IMR-90 (cell line): ENCODE measurements at regions not wholly inside any gene's neighbourhood (a gene's known extent, or its start where the extent isn't known, plus 50 kb on each side); places are given as distances from the start of the nearest gene placed in this dataset.

ENCODE experiments used
- ATAC-seq: fragments of 200-7000 bp; cut with Tn5 transposase; 2 replicates; pipeline ENCODE4 v1.9.1; 2020; ENCODE audit warnings: low read depth, mild to moderate bottlenecking, moderate library complexity
- BruUV-seq: library from RNA; stranded (reverse); fragments of 400-500 nt; replicated peaks from 2 replicates; lab custom pipeline; 2021; lab: Mats Ljungman, UMichigan
- CTCF ChIA-PET: fragments of 300-600 bp; formaldehyde crosslinking; extraction: SDS; loops from one replicate; lab custom pipeline; 2021; ENCODE audit warnings: antibody characterized with exemption; lab: Yijun Ruan, JAX
- POLR2A ChIA-PET: fragments of 300-600 bp; sonication (Branson Sonifier 250); formaldehyde crosslinking; loops from one replicate; lab custom pipeline; 2022; ENCODE audit warnings: antibody characterized with exemption; ENCODE audit not compliant: unreplicated experiment; lab: Charles Lee
- DNase-seq: peaks from one replicate; pipeline ENCODE4 v3.0.0; 2013
- H2AFZ ChIP-seq: replicated peaks from 2 replicates; pipeline ENCODE3; 2013; ENCODE audit warnings: low read length, mild to moderate bottlenecking; ENCODE audit not compliant: poor library complexity
- H2AK5ac ChIP-seq: 2 replicates; pipeline ENCODE4 v1.6.1; 2013; ENCODE audit warnings: low read depth, low read length, inconsistent platforms
- H2AK9ac ChIP-seq: replicated peaks from 2 replicates; pipeline ENCODE3; 2013; ENCODE audit warnings: mild to moderate bottlenecking, low read depth, low read length, moderate library complexity; ENCODE audit not compliant: poor library complexity
- H2BK120ac ChIP-seq: 2 replicates; pipeline ENCODE4 v1.6.1; 2013; ENCODE audit warnings: low read depth, low read length, inconsistent platforms
- H2BK15ac ChIP-seq: 3 replicates; pipeline ENCODE4 v1.6.1; 2013; ENCODE audit warnings: low read depth, low read length, inconsistent platforms
- H2BK20ac ChIP-seq: 2 replicates; pipeline ENCODE4 v1.6.1; 2013; ENCODE audit warnings: low read depth, mild to moderate bottlenecking, inconsistent platforms, low read length, moderate library complexity
- H2BK5ac ChIP-seq: 2 replicates; pipeline ENCODE4 v1.6.1; 2013; ENCODE audit warnings: mild to moderate bottlenecking, low read depth, low read length, inconsistent platforms; ENCODE audit not compliant: poor library complexity, severe bottlenecking
- H3K14ac ChIP-seq: replicated peaks from 2 replicates; pipeline ENCODE4 v1.6.1; 2013; ENCODE audit warnings: low read depth, low read length, inconsistent platforms
- H3K18ac ChIP-seq: 2 replicates; pipeline ENCODE4 v1.6.1; 2013; ENCODE audit warnings: low read depth, low read length, control low read depth
- H3K23ac ChIP-seq: 2 replicates; pipeline ENCODE4 v1.6.1; 2013; ENCODE audit warnings: low read depth, low read length, inconsistent platforms
- H3K27ac ChIP-seq: 2 replicates; pipeline ENCODE4 v1.5.1; 2013; ENCODE audit warnings: mild to moderate bottlenecking, control low read depth, low read length; ENCODE audit not compliant: insufficient read depth
- H3K27me3 ChIP-seq: 2 replicates; pipeline ENCODE4 v1.6.1; 2013; ENCODE audit warnings: low read length; ENCODE audit not compliant: control insufficient read depth, insufficient read depth
- H3K36me3 ChIP-seq: 2 replicates; pipeline ENCODE4 v1.6.1; 2013; ENCODE audit warnings: low read length, mixed read lengths; ENCODE audit not compliant: control insufficient read depth, insufficient read depth
- H3K4ac ChIP-seq: 2 replicates; pipeline ENCODE4 v1.6.1; 2013; ENCODE audit warnings: low read depth, low read length, inconsistent platforms
- H3K4me1 ChIP-seq: 2 replicates; pipeline ENCODE4 v1.6.1; 2013; ENCODE audit warnings: low read length, mixed read lengths; ENCODE audit not compliant: control insufficient read depth, insufficient read depth
- H3K4me2 ChIP-seq: 2 replicates; pipeline ENCODE4 v1.6.1; 2013; ENCODE audit warnings: low read depth, mild to moderate bottlenecking, control low read depth, low read length, moderate library complexity
- H3K4me3 ChIP-seq: 2 replicates; pipeline ENCODE4 v1.5.1; 2013; ENCODE audit warnings: low read depth, mild to moderate bottlenecking, control low read depth, low read length, moderate library complexity; ENCODE audit not compliant: insufficient read depth
- H3K56ac ChIP-seq: 2 replicates; pipeline ENCODE4 v1.6.1; 2013; ENCODE audit warnings: low read length, inconsistent platforms; ENCODE audit not compliant: insufficient read depth; ENCODE audit errors: extremely low read depth
- H3K79me1 ChIP-seq, 2 experiments: 2 replicates each; pipeline ENCODE4 v1.6.1; 2013; ENCODE audit warnings: low read length in 2 of 2, inconsistent platforms in 1 of 2, low read depth in 1 of 2
- H3K9ac ChIP-seq: 2 replicates; pipeline ENCODE4 v1.6.1; 2013; ENCODE audit warnings: low read depth, low read length, control low read depth
- H3K9me1 ChIP-seq: 2 replicates; pipeline ENCODE4 v1.6.1; 2013; ENCODE audit warnings: low read length, inconsistent platforms; ENCODE audit not compliant: insufficient read depth
- H3K9me3 ChIP-seq: 2 replicates; pipeline ENCODE4 v1.6.1; 2013; ENCODE audit warnings: low read length; ENCODE audit not compliant: control insufficient read depth, insufficient read depth
- H4K20me1 ChIP-seq: 2 replicates; pipeline ENCODE4 v1.6.1; 2013; ENCODE audit warnings: low read length, inconsistent platforms; ENCODE audit not compliant: insufficient read depth
- H4K5ac ChIP-seq: 2 replicates; pipeline ENCODE4 v1.6.1; 2013; ENCODE audit warnings: mild to moderate bottlenecking, low read depth, low read length, control low read depth
- H4K8ac ChIP-seq, 2 experiments: 2 replicates each; pipeline ENCODE4 v1.6.1; 2013; ENCODE audit warnings: low read depth in 2 of 2, low read length in 2 of 2, control low read depth in 1 of 2, inconsistent platforms in 1 of 2
- H4K91ac ChIP-seq: 2 replicates; pipeline ENCODE4 v1.6.1; 2013; ENCODE audit warnings: low read depth, low read length, inconsistent platforms; ENCODE audit not compliant: insufficient read depth
- BHLHE40 ChIP-seq: fragments of 150-350 bp; IDR thresholded peaks from 2 replicates; pipeline ENCODE4 v1.6.1; 2016; ENCODE audit warnings: mild to moderate bottlenecking, low read depth, low read length
- CEBPB ChIP-seq: IDR thresholded peaks from 2 replicates; pipeline ENCODE4 v1.6.1; 2012; ENCODE audit warnings: low read depth, low read length, improper control_type of control experiment
- CHD1 ChIP-seq: IDR thresholded peaks from 2 replicates; pipeline ENCODE4 v1.6.1; 2012; ENCODE audit warnings: low read depth, low read length, improper control_type of control experiment
- FOS ChIP-seq: fragments of 150-350 bp; IDR thresholded peaks from 2 replicates; pipeline ENCODE4 v1.6.1; 2016; ENCODE audit warnings: low read depth, low read length
- MAFK ChIP-seq: IDR thresholded peaks from 2 replicates; pipeline ENCODE4 v1.6.1; 2012; ENCODE audit warnings: low read depth, low read length, improper control_type of control experiment
- MAZ ChIP-seq: IDR thresholded peaks from 2 replicates; pipeline ENCODE4 v1.6.1; 2012; ENCODE audit warnings: low read depth, mild to moderate bottlenecking, low read length, improper control_type of control experiment, moderate library complexity, borderline replicate concordance
- MXI1 ChIP-seq: IDR thresholded peaks from 2 replicates; pipeline ENCODE4 v1.6.1; 2012; ENCODE audit warnings: low read depth, mild to moderate bottlenecking, low read length, moderate library complexity, borderline replicate concordance
- NFE2L2 ChIP-seq: fragments of 150-350 bp; IDR thresholded peaks from 2 replicates; pipeline ENCODE4 v1.6.1; 2016; ENCODE audit warnings: low read depth, mild to moderate bottlenecking, low read length
- POLR2A ChIP-seq: IDR thresholded peaks from 2 replicates; pipeline ENCODE4 v1.6.1; 2012; ENCODE audit warnings: mild to moderate bottlenecking, low read depth, low read length
- RAD21 ChIP-seq: IDR thresholded peaks from 2 replicates; pipeline ENCODE4 v1.6.1; 2012; ENCODE audit warnings: low read length, improper control_type of control experiment
- RCOR1 ChIP-seq: IDR thresholded peaks from 2 replicates; pipeline ENCODE4 v1.6.1; 2012; ENCODE audit warnings: mild to moderate bottlenecking, low read length, improper control_type of control experiment; ENCODE audit not compliant: insufficient replicate concordance
- RFX5 ChIP-seq: IDR thresholded peaks from 2 replicates; pipeline ENCODE4 v1.8.0; 2012; ENCODE audit warnings: low read depth, mild to moderate bottlenecking, low read length, moderate library complexity
- SMC3 ChIP-seq: fragments of 150-350 bp; IDR thresholded peaks from 2 replicates; pipeline ENCODE4 v1.6.1; 2016; ENCODE audit warnings: low read depth, mild to moderate bottlenecking, antibody characterized with exemption, low read length, moderate library complexity
- WGBS, 2 experiments: methylation state at CpG; one replicate each; pipeline versions ENCODE4 v1.1.5 to v1.1.7; 2013; ENCODE audit warnings: missing lambda C conversion rate in 2 of 2; ENCODE audit not compliant: insufficient read length in 1 of 2; ENCODE audit errors: extremely low coverage in 2 of 2; 5-methylcytosine and 5-hydroxymethylcytosine counted together
- dilution Hi-C: fragments of 300-500 bp; cut with HindIII; formaldehyde crosslinking; loops from one replicate; pipeline ENCODE4 v1.14.3; 2018; ENCODE audit warnings: low sequenced_read_pairs; ENCODE audit not compliant: unreplicated experiment
- in situ Hi-C: fragments of 300-500 bp; cut with MboI; formaldehyde crosslinking; loops from 3 replicates; pipeline ENCODE4 v1.14.3; 2019; ENCODE audit warnings: low sequenced_read_pairs, inconsistent platforms, mixed read lengths
- intact Hi-C: fragments of 100-400 bp; cut with micrococcal nuclease; formaldehyde crosslinking; loops from 2 replicates; pipeline ENCODE4 v1.10.0; 2022
- TF ChIP-seq, protein P1 (sequence below): fragments of 150-350 bp; IDR thresholded peaks from 2 replicates; pipeline ENCODE4 v1.6.1; 2016; ENCODE audit warnings: low read depth, mild to moderate bottlenecking, low read length, moderate library complexity, borderline replicate concordance
- TF ChIP-seq, protein P2 (sequence below): fragments of 150-350 bp; IDR thresholded peaks from 2 replicates; pipeline ENCODE4 v1.6.1; 2017; ENCODE audit warnings: mild to moderate bottlenecking, antibody characterized with exemption, low read length, low read depth

DNA sequence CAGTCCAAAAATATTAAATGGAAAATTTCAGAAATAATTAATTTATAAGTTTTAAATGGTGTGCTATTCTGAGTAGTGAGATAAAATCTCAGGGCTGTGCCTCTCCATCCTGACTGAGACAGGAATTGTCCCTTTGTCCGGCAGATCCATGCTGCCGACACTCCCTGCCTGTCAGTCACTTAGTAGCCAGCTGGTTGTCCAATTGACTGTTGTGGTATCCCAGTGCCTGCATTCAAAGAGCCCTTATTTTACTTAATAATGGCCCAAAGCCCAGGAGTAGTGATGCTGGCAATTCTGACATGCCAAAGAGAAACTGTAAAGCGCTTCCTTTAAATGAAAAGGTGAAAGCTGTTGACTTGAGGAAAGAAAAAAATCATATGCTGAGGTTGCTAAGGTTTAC is 157.5 kb downstream of the ENC1 start:
- Histone ChIP-seq H3K9ac (no peak overlapping the region), H3K79me1 (no peaks in the 10 kb centered on the region), H3K56ac (no peak overlapping the region), H3K27me3 (peaks cover 3% of the 10 kb centered on the region), H4K20me1 (no peaks in the 10 kb centered on the region), H3K9me3 (no peaks in the 10 kb centered on the region), H3K4me1 (no peaks in the 10 kb centered on the region), H2BK5ac (no peak overlapping the region), H3K4me2 (no peak overlapping the region), H3K4me3 (no peak overlapping the region), H4K8ac (no peak overlapping the region), H3K4ac (no peak overlapping the region), H3K23ac (no peak overlapping the region), H2BK120ac (no peak overlapping the region), H4K5ac (no peak overlapping the region), H2AK5ac (no peak overlapping the region), H3K27ac (no peak overlapping the region), H2AK9ac (no peak overlapping the region), H2BK20ac (no peak overlapping the region), H2BK15ac (no peak overlapping the region), H3K14ac (no peak overlapping the region; the same call in 1 of the 2 replicates), H3K36me3 (no peaks in the 10 kb centered on the region), H2AFZ (no peak overlapping the region), H3K18ac (no peak overlapping the region), H3K9me1 (no peaks in the 10 kb centered on the region), H4K91ac (no peak overlapping the region)
- TF ChIP-seq RFX5 (no peak), BHLHE40 (no peak), RAD21 (no peak), CHD1 (no peak), MXI1 (no peak), FOS (no peak), POLR2A (no peak), MAFK (no peak), MAZ (no peak), RCOR1 (no peak), NFE2L2 (no peak), CEBPB (no peak), SMC3 (no peak)
- TF ChIP-seq, protein P1, sequence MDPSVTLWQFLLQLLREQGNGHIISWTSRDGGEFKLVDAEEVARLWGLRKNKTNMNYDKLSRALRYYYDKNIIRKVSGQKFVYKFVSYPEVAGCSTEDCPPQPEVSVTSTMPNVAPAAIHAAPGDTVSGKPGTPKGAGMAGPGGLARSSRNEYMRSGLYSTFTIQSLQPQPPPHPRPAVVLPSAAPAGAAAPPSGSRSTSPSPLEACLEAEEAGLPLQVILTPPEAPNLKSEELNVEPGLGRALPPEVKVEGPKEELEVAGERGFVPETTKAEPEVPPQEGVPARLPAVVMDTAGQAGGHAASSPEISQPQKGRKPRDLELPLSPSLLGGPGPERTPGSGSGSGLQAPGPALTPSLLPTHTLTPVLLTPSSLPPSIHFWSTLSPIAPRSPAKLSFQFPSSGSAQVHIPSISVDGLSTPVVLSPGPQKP: no peak
- TF ChIP-seq, protein P2, sequence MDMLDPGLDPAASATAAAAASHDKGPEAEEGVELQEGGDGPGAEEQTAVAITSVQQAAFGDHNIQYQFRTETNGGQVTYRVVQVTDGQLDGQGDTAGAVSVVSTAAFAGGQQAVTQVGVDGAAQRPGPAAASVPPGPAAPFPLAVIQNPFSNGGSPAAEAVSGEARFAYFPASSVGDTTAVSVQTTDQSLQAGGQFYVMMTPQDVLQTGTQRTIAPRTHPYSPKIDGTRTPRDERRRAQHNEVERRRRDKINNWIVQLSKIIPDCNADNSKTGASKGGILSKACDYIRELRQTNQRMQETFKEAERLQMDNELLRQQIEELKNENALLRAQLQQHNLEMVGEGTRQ: no peak
- dilution Hi-C loops: no loop called here
- no peak for ATAC-seq
- WGBS, 2 experiments: no CpG with 5 or more reads among the region's 3 CpGs
- no peak for DNase-seq
- in situ Hi-C loops: no loop called here
- intact Hi-C loops: no loop called here
- CTCF ChIA-PET: no interaction called here
- BruUV-seq: no TSS peak
- POLR2A ChIA-PET: no interaction called here
